Right lobe of liver (tissue), 4 donors: ENCODE measurements at regions not wholly inside any gene's neighbourhood (a gene's known extent, or its start where the extent isn't known, plus 50 kb on each side); places are given as distances from the start of the nearest gene placed in this dataset.

Source experiments
- POLR2A ChIP-seq: fragments of 450-650 bp; IDR thresholded peaks from one replicate; pipeline ENCODE4 v1.6.1; 2017; ENCODE audit warnings: antibody characterized with exemption, mild to moderate bottlenecking
- TF ChIP-seq, protein P1 (sequence below), 4 donors: fragments of 200-600 bp in 3 of 4; fragments of 450-650 bp in 1 of 4; IDR thresholded peaks; one replicate each; pipeline versions ENCODE4 v1.5.1 to v1.8.0; 2016 to 2022; ENCODE audit warnings: antibody characterized with exemption in 4 of 4, mild to moderate bottlenecking in 2 of 4
- donor health status: DM: no; HTN: no; CAD: no.
- donor health status: DM: no; HTN: no; CAD: no.
- donor health status: DM: no; HTN: yes; CAD: no.

DNA sequence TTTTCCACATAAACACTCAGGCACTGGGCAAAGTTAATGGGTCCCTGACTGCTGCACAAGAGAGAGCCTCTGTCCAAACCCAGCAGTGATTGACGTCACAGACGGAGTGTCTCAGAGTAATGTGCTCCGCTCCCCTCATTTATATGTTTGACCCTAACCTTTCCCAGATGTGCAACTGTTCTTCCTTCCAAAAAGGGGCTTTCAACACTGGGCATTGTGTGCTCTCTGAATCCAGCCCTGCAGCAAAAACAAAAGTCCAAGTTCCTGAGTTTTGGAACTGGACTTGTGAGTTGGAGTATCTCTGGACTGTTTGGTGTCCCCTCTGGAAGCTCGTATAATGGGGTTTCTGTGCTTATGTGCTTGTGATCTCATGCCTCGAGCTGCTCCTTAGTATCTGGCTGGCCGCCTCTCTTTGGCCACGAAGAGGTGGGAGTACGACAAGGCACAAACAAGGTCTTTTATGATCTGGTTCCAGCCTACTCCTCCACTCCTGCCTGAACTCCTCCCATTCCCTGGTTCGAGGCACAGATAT lies 76.4 kb upstream of the SMIM36 start:
- TF ChIP-seq, protein P1, sequence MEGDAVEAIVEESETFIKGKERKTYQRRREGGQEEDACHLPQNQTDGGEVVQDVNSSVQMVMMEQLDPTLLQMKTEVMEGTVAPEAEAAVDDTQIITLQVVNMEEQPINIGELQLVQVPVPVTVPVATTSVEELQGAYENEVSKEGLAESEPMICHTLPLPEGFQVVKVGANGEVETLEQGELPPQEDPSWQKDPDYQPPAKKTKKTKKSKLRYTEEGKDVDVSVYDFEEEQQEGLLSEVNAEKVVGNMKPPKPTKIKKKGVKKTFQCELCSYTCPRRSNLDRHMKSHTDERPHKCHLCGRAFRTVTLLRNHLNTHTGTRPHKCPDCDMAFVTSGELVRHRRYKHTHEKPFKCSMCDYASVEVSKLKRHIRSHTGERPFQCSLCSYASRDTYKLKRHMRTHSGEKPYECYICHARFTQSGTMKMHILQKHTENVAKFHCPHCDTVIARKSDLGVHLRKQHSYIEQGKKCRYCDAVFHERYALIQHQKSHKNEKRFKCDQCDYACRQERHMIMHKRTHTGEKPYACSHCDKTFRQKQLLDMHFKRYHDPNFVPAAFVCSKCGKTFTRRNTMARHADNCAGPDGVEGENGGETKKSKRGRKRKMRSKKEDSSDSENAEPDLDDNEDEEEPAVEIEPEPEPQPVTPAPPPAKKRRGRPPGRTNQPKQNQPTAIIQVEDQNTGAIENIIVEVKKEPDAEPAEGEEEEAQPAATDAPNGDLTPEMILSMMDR (IDR thresholded peaks at IDR 0.05): no peak
- TF ChIP-seq POLR2A: no peak
